Bronchial epithelial cell (primary cell): ENCODE measurements at regions not wholly inside any gene's neighbourhood (a gene's known extent, or its start where the extent isn't known, plus 50 kb on each side); places are given as distances from the start of the nearest gene placed in this dataset.
"Not testable (repeated sequence)": the region's sequence is repeated elsewhere in the genome, so short reads cannot be mapped to it uniquely, and the experiment has no call there.

ENCODE experiments used
- DNase-seq: peaks from one replicate; pipeline ENCODE4 v3.0.0-alpha.2; 2010; ENCODE audit warnings: low read depth
- FAIRE-seq: peaks from 2 replicates; lab custom pipeline; 2011; peaks lifted over from hg19 to GRCh38; lab: Jason Lieb, UNC
- H3K27me3 ChIP-seq: 2 replicates; pipeline ENCODE4 v1.5.1; 2011; ENCODE audit warnings: low read length; ENCODE audit not compliant: control insufficient read depth, insufficient read depth
- H3K36me3 ChIP-seq: 2 replicates; pipeline ENCODE4 v1.5.1; 2011; ENCODE audit warnings: low read length; ENCODE audit not compliant: control insufficient read depth, insufficient read depth
- H3K4me3 ChIP-seq: 2 replicates; pipeline ENCODE4 v1.5.1; 2011; ENCODE audit warnings: mild to moderate bottlenecking, low read depth, low read length, control low read depth
- CTCF ChIP-seq: IDR thresholded peaks from 2 replicates; pipeline ENCODE4 v1.5.1; 2011; ENCODE audit warnings: mild to moderate bottlenecking, moderate library complexity, low read length, control low read depth, inconsistent platforms; ENCODE audit not compliant: insufficient read depth, severe bottlenecking

- Histone ChIP-seq H3K4me3 (no peak overlapping the region), H3K27me3 (no peaks in the 10 kb centered on the region), H3K36me3 (no peaks in the 10 kb centered on the region)
- no peak for TF ChIP-seq CTCF
- FAIRE-seq (no peak), DNase-seq (no peak)
Measured at GRCh38 chr2:51790854-51791253, 758.9 kb upstream of the NRXN1 start.

- DNase-seq = peak; percentile 49
- no peak for TF ChIP-seq CTCF
- Histone ChIP-seq H3K27me3 (no peaks in the 10 kb centered on the region), H3K4me3 (no peak overlapping the region), H3K36me3 (no peaks in the 10 kb centered on the region)
- FAIRE-seq = no peak
Measured at GRCh38 chr2:51789918-51790317, 758.0 kb upstream of the NRXN1 start.

GRCh38 chr2:51782921-51783765 lies 751.2 kb upstream of the NRXN1 start:
- FAIRE-seq (no peak), DNase-seq (peak; percentile 77)
- no peaks in the 10 kb centered on the region for H3K36me3 ChIP-seq
- no peak for TF ChIP-seq CTCF
- H3K27me3 ChIP-seq = no peaks in the 10 kb centered on the region
- H3K4me3 ChIP-seq = no peak overlapping the region

GRCh38 chr2:51781691-51782090 lies 749.8 kb upstream of the NRXN1 start:
- no peak overlapping the region for H3K4me3 ChIP-seq
- no peak for TF ChIP-seq CTCF
- H3K36me3 ChIP-seq = no peaks in the 10 kb centered on the region
- no peak for DNase-seq
- H3K27me3 ChIP-seq = no peaks in the 10 kb centered on the region
- no peak for FAIRE-seq

- Histone ChIP-seq H3K36me3 (no peaks in the 10 kb centered on the region), H3K27me3 (no peaks in the 10 kb centered on the region), H3K4me3 (no peak overlapping the region)
- FAIRE-seq = no peak
- no peak for DNase-seq
- TF ChIP-seq CTCF = no peak
Measured at GRCh38 chr2:51780353-51780752, 748.4 kb upstream of the NRXN1 start.

GRCh38 chr2:51779723-51780122 lies 747.8 kb upstream of the NRXN1 start:
- not testable (repeated sequence) for FAIRE-seq

More at GRCh38 chr2:51779723-51780122, 747.8 kb upstream of the NRXN1 start:
- not testable (repeated sequence) for H3K4me3 ChIP-seq, H3K36me3 ChIP-seq, DNase-seq, H3K27me3 ChIP-seq
